Omental fat pad (tissue), 3 donors: ENCODE measurements at regions not wholly inside any gene's neighbourhood (a gene's known extent, or its start where the extent isn't known, plus 50 kb on each side); places are given as distances from the start of the nearest gene placed in this dataset.
"Not testable (repeated sequence)": the region's sequence is repeated elsewhere in the genome, so short reads cannot be mapped to it uniquely, and the experiment has no call there.

Experiments used
- ATAC-seq: fragments of 150-250 bp; one replicate; pipeline ENCODE4 v1.9.1; 2016; ENCODE audit warnings: mild to moderate bottlenecking, moderate library complexity; ENCODE audit not compliant: low FRiP score
- DNase-seq: peaks from one replicate; pipeline ENCODE4 v3.0.0-alpha.2; 2019; ENCODE audit warnings: low spot score
- CTCF ChIP-seq, 3 donors: fragments of 450-650 bp; IDR thresholded peaks; one replicate each; pipeline ENCODE4 v1.5.1; 2016 to 2017; ENCODE audit warnings: antibody characterized with exemption in 3 of 3, mild to moderate bottlenecking in 3 of 3, moderate library complexity in 2 of 3

GRCh38 chr2:49332415-49332814, 178.1 kb upstream of the FSHR start:
- TF ChIP-seq CTCF (IDR thresholded peaks at IDR 0.05) = no peak
- DNase-seq (no peak), ATAC-seq (no peak)

GRCh38 chr2:49318531-49318930, 164.2 kb upstream of the FSHR start:
- no peak for ATAC-seq
- TF ChIP-seq CTCF (IDR thresholded peaks at IDR 0.05) = no peak

GRCh38 chr2:49309461-49309860, 155.1 kb upstream of the FSHR start:
- TF ChIP-seq CTCF (IDR thresholded peaks at IDR 0.05) = no peak
- no peak for DNase-seq
- no peak for ATAC-seq

More at GRCh38 chr2:49318531-49318930, 164.2 kb upstream of the FSHR start:
- DNase-seq = no peak

- no peak for ATAC-seq
- TF ChIP-seq CTCF (IDR thresholded peaks at IDR 0.05) = no peak
Observed at GRCh38 chr2:49306925-49307324, 152.6 kb upstream of the FSHR start.

GRCh38 chr2:49298693-49299092, 144.4 kb upstream of the FSHR start:
- not testable (repeated sequence) for ATAC-seq, DNase-seq

More at GRCh38 chr2:49306925-49307324, 152.6 kb upstream of the FSHR start:
- DNase-seq = no peak

GRCh38 chr2:49298230-49298629, 143.9 kb upstream of the FSHR start:
- no peak for TF ChIP-seq CTCF (IDR thresholded peaks at IDR 0.05)
- no peak for DNase-seq
- no peak for ATAC-seq

GRCh38 chr2:49296107-49296867, 142.0 kb upstream of the FSHR start:
- no peak for TF ChIP-seq CTCF (IDR thresholded peaks at IDR 0.05)
- DNase-seq (no peak), ATAC-seq (no peak)
